Activated CD8-positive, alpha-beta memory T cell treated with anti-CD3 and anti-CD28 coated beads for 48 hours (primary cell): ENCODE measurements at regions not wholly inside any gene's neighbourhood (a gene's known extent, or its start where the extent isn't known, plus 50 kb on each side); places are given as distances from the start of the nearest gene placed in this dataset.
"Not testable (repeated sequence)": the region's sequence is repeated elsewhere in the genome, so short reads cannot be mapped to it uniquely, and the experiment has no call there.

Experiments
- DNase-seq, 3 experiments: peaks; one replicate each; pipeline ENCODE4 v3.0.0-alpha.2; 2020; ENCODE audit warnings: low read depth in 2 of 3, low spot score in 2 of 3

GRCh38 chr13:44713788-44714469 is 137.8 kb upstream of the TSC22D1 start:
- DNase-seq: no peak

GRCh38 chr13:44711706-44712105 is 135.6 kb upstream of the TSC22D1 start:
- DNase-seq: no peak

- no peak for DNase-seq
These were observed 134.4 kb upstream of the TSC22D1 start for GRCh38 chr13:44710576-44710975.

DNA sequence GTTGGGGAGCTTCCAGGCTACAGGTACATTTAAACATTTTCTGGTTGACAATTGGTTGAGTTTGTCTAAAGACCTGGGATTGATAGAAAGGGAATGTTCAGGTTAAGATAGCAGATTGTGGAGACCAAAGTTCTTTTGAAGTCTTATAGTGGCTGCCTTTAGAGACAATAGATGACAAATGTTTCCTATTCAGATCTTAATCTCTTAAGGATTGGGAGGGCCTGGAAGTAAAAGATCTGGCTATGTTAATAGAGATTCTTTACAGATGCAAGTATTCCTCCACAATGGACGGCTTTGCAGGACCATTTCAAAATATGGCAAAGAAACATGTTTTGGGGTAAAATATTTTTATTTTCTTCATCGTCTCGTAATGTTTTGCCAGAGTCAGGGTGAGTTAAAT is 128.7 kb upstream of the TSC22D1 start:
- not testable (repeated sequence) for DNase-seq

DNA sequence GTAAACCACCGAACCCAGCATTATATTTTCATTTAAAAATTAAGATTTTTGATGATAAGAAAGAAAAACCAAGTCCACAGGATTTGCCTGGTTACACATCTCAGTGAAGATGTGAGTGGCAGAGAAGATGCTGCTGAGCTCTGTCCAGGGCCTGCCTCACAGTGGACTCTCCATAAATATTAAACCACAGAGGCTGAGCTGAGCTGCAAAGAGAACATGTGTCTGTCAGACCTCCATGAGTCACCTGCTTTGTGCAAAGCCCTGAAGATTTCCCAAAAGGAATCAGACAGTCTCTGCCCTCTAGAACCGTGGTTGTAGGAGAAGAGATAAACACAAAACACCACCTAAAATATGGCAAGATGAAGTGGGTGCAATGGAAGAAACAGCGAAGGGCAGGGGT is 127.2 kb upstream of the TSC22D1 start:
- no peak for DNase-seq

GRCh38 chr13:44698066-44698465 is 121.9 kb upstream of the TSC22D1 start:
- DNase-seq: no peak

DNA sequence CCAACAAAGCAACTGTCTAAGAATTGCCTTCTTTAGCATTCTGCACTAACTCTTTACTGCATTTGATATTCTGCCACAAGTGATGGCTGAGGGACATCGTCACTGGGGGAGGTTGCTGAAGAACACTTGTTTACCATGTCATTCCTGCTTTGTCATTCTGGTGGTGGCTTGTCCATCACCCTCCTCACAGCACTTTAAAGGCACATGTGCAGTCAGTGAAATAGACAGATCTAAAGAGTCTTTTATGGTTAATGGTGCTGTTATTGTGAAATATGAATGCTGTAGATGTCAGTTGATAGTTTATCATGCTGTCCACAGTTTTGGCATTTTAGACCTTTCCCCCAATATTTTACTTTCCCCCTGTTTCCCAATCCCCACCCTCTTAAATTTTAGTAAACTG is 120.9 kb upstream of the TSC22D1 start:
- no peak for DNase-seq

DNA sequence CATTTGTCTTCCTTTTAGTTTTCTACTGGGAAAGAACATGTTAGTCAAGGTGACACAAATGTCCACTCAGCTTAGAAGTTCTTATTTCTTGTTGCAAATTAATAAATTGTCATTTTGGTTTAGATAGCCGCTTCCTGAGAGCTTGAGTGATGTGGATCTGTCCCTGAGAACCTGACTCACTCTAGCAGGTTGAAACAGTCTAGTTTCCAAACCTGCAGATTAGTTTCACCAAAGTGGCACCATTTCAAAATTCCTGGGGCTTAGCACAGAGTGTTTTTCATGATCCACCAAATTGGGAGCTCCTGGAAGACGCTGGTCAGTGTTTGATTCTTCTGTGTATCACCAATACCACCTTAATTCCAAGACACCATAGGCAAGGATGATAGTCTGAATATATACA is 119.4 kb upstream of the TSC22D1 start:
- no peak for DNase-seq

DNA sequence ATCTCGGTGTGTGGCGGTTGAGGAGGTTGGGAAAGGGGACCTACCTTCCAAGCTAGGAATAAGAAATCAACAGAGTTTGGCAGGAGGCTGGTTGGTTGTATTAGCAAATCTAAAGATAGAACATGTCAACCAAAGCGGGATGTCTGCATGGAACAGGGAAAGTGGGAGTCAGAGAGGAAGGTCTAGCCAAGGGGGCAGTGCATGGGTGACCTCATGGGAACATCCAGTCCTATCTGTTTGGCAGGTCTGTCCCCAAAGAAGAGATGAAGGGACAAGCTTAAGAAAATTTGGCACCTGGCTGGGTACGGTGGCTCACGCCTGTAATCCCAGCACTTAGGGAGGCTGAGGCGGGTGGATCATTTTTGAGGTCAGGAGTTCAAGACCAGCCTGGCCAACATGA is 118.7 kb upstream of the TSC22D1 start:
- DNase-seq: no peak

DNA sequence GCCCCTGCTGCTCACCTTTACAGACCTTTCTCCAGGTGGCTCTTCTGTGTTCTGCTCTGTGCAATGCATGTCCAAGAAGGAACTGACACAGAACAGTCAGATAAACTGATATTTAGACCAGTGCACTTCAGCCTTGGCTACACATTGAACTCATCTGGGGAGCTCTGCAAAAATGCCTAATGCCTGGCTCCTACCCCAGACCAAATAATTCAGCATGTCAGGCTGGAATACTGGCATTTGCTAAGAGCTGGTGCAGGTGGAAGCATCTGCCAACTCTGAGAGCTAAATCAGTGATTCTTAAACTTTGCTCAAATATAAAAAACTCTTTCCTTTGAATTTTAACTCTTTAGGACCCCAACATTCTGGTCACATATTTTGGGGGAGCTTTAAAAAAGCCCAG is 118.2 kb upstream of the TSC22D1 start:
- DNase-seq: no peak

DNA sequence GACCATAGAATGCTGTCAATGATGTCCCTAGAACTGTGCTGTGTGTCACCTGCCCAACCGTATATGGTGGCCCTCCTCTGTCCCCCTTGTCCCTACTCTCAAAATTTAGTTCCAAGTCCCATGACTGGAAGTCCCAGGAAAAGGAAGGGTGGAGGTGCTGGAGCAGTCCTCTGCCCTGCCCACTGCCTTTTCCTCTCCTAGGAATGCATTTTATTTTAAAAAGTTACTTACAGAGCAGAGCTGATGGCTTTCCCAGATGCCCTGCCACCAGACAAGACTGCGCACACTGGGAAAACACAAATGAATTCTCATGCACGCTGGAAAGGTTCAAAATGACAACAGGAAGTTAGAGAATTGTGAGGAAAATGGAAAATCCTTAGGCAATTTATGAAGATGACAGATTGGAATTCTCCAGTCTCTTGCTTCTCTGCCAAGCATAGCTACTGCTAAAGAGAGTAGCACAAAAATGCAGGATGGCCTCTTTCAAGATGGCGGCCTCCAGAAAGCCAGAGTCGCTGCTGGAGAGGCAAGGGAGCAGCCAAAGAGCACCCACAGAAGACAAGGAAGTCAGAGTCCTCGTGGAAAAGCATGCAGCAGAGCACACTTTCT is 117.1 kb upstream of the TSC22D1 start:
- DNase-seq: no peak

GRCh38 chr13:44692173-44692713 is 116.1 kb upstream of the TSC22D1 start:
- no peak for DNase-seq

- no peak for DNase-seq
These were observed 114.2 kb upstream of the TSC22D1 start for GRCh38 chr13:44690376-44690775.

DNA sequence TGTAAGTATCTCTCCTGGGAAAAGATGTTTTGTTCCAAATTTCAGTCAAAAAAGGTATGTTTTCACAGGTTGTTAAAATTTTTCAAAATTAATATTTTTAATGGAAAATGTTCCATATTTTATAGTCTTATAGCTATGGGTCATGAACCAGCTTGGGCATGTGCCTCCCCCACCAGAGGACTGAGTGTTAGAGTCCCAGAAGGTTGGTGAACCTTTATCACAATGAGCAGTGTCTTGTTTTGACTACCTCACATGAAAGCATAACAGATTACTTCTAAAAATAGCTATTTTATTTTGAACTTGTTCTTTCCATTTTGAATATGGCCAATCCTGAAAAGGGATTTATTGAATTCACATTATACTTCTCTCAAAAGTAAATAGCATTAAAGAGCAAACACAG is 112.5 kb upstream of the TSC22D1 start:
- DNase-seq: no peak

- DNase-seq: no peak
These were observed 110.4 kb upstream of the TSC22D1 start for GRCh38 chr13:44686531-44686934.

- DNase-seq: no peak
These were observed 109.5 kb upstream of the TSC22D1 start for GRCh38 chr13:44685641-44686040.

GRCh38 chr13:44682416-44682815 is 106.3 kb upstream of the TSC22D1 start:
- DNase-seq: not testable (repeated sequence)

DNA sequence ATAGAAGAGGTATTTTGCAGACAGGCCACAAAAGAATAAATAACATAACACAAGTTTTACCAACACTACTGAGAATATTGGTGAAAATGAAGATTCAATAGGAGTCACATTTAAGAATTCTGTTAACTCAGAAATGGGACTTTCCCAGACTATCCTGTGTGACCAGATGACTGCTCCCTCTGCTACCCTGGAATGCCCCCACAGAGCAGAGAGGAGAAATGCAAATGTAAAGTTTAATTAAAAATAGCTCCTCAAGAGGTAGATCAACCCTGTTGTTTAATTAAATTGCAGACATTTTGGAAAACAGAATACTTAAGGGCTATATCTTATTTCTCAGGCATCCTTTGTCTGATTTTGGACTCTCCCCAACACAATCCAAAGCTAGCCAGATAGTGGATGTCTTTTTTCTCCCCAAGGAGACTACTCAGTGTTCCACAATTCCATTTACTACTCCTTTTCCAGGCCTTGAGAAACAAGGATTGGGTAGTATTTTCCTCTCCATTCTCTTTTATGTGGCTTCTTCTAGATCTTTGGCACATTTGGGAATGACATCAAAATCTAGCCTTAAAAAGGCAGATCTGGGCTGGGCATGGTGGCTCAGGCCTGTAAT is 104.7 kb upstream of the TSC22D1 start:
- no peak for DNase-seq

GRCh38 chr13:44679597-44679996 is 103.5 kb upstream of the TSC22D1 start:
- DNase-seq: no peak

DNA sequence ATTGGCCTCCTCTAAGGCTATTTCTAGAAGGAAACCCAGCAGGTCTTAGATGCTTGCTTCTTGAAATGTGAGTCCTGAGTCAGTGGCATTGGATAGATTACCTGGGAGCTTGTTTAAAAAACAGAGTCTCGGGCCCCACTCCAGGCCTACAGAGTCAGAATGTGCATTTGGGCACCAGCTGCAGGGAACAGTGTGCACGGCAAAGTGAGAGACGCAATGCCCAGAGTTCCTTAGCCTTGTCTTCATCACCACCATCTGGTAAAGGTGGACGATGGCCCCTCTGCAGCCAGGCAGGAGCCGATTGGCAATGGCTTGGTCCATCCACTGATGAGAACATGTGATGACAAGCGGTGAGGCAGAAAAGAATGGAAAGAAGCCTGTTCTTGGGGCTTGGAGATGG is 102.1 kb upstream of the TSC22D1 start:
- no peak for DNase-seq

- DNase-seq: no peak
These were observed 100.4 kb upstream of the TSC22D1 start for GRCh38 chr13:44676534-44676933.

GRCh38 chr13:44669534-44669933 is 93.4 kb upstream of the TSC22D1 start:
- DNase-seq: no peak
